IPS-NIHi11 (cell line): ENCODE measurements at regions not wholly inside any gene's neighbourhood (a gene's known extent, or its start where the extent isn't known, plus 50 kb on each side); places are given as distances from the start of the nearest gene placed in this dataset.

Experiments used
- DNase-seq: peaks from one replicate; pipeline ENCODE4 v3.0.0; 2012; ENCODE audit warnings: mixed read lengths, low spot score

DNA sequence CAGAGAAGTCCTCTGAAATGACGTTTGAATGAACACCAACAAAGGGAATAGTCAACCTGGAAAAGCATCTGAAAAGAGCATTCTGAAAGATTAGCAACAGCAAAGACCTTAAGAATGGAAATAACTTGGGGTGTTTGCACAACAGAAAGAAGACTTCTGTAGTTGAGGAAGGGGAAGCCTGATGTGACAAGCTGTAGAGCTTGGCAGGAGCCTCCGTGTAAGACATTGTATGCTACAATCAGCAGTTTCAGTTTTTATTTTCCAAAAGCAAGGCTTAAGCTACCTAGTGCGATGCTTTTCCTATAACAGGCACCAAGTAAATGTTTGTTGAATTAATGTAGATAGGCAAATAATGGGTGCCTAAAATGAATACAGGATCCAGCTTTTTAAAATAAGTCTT lies 484.0 kb downstream of the SPRY1 start:
- DNase-seq: no peak

GRCh38 chr4:123884922-123885321 lies 488.3 kb downstream of the SPRY1 start:
- DNase-seq: no peak

DNA sequence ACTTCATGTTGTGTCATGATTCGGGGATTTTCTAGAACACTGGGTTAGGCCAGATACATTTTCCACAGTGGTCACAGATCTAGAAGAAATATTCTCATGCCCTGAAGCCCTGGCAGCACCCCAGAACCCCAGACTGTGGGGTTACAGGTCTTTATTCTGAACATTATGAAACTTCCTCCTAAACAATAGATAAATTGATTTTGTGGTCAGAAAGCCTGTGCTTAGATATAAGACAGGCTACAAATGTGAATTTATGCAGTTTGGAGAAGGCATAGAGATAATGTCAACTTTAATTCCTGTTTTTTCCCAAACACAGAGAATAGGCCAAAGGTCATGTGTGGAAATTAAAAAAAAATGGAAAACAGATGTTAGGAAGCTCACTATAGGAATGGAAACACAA lies 492.9 kb downstream of the SPRY1 start:
- no peak for DNase-seq

DNA sequence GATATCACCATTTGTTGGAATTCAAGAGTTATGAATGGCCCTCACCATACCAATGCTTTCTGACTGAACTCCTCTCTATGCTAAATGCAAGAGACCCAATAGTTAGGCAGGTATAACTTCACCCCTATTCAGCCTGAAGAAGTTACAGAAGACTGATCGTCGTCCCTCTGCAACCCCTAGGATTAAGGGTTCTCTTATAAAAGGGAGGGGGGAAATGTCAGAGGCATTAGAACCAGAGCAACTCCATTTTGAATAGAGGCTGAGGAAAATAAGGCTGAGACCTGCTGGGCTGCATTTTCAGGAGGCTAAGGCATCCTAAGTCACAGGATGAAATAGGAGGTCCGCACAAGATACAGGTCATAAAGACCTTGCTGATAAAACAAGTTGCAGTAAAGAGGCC lies 494.3 kb downstream of the SPRY1 start:
- DNase-seq: no peak

DNA sequence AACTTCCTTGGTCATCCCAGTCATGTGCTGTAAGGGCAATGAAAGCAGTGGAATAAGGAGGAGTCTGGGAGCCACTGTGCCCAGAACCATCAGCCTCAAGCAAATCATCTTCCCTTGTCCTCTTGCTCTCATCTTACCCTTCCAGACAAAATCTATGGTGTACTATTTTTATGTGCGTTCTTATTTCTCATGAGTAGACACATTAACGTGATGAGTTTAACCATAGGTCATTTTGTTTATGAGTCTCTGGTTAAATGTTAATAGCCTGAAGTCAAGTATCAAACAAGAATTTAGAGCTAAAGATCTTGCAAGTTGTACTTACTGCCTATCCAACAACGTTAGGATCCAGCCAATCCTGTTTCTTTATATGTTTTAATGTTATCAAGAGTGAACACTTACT lies 495.3 kb downstream of the SPRY1 start:
- DNase-seq: no peak

DNA sequence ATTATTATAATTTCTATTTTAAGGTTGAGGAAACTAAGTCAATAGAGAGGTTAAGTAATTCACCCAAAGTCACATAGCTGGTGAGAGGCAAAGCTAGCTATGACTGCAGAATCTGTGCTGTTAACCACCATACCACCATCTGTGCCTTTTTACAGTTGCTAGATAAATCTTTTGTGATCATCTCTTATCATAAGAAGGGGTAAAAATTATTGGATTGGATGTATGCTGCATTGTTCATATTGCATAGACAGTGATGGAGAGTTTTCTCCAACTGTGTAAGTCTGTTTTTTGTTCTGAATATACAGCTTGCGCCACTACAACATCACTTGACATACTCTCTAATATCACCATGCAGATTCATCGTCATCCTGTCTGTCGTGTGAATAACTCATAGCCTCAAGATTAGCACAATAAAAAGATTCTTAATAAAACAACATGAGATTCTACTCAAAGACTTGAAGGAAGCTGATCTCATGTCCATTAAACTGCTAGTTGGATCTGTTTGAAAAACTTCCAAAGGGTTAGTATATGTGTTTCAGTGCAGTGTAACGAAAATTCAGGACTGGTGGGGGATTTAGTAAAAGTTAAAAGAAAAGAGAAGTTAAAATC lies 495.9 kb downstream of the SPRY1 start:
- no peak for DNase-seq

- no peak for DNase-seq
Measured at GRCh38 chr4:123893011-123893981, 496.7 kb downstream of the SPRY1 start.

GRCh38 chr4:123896446-123897071 lies 500.0 kb downstream of the SPRY1 start:
- no peak for DNase-seq

DNA sequence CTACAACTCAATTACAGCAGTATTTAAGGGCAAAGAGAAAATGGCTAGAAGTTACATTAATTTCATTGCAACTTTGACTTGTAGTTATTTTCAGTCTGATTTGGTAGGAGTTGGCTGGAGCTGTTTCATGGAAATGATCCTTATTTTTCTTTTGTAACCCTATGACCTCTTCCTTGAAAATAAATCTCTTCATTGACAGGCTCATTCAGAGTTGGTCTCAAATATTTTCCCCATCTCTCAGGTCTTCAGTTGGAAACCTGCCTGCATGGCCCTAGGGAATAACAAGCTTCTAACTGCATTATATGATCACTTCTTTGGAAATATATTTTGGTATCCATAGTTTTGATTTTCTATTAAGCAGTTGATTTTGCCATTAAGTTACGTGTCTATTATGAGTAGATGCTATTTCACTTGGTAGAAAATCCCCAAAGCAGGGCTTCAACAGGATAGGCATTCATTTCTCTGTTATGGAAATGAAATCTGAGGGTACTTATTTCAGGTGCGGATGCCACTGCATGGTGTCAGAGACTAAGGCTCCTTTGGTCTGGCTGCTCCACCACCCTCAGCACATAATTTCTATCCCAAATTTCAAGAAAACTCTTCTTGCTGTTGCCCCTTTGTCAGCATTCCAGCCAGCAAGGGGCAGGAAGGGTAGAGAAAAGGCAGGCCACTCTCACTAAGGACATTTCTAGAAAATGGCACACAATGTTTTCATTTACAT lies 502.5 kb downstream of the SPRY1 start:
- DNase-seq: no peak

GRCh38 chr4:123904882-123905281 lies 508.3 kb downstream of the SPRY1 start:
- no peak for DNase-seq

GRCh38 chr4:123913598-123913997 lies 517.0 kb downstream of the SPRY1 start:
- DNase-seq: no peak

- DNase-seq: no peak
Measured at GRCh38 chr4:123916821-123917220, 520.2 kb downstream of the SPRY1 start.

- DNase-seq: no peak
Measured at GRCh38 chr4:123919576-123920098, 523.0 kb downstream of the SPRY1 start.

DNA sequence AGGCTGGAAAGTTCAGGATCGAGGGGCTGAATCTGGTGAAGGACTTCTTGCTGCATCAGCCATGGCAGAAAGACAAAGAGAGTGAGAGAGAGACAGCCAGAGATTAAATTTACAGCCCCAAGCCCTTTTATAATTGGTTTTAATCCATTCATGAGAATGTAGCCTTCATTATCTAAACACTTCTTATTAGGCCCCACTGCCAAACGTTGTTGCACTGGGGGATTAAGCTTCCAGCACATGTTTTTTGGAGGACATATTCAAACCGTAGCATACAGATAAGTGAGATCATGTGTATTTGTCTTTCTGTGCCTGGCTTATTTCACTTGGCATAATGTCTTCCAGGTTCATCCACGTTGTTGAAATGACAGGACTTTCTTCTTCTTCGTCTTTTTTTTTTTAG lies 524.7 kb downstream of the SPRY1 start:
- DNase-seq: no peak

DNA sequence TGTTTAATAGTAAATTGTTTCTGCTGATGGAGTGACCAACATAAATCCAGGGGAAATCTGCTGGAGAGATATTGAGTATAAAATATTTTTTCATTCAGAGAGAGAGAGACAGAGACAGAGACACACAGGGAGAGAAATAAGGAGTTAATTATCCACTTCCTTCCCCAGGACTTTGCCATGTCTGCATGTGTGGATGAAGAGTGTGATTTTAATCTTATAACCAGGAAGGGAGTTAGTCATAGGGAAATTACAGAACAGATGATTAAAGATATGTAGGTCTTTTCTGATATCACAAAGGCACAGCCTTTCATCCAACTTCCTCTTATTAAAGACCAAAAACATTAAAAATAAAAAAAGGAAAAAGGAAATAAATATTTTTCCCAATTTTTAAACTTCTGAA lies 526.3 kb downstream of the SPRY1 start:
- no peak for DNase-seq

DNA sequence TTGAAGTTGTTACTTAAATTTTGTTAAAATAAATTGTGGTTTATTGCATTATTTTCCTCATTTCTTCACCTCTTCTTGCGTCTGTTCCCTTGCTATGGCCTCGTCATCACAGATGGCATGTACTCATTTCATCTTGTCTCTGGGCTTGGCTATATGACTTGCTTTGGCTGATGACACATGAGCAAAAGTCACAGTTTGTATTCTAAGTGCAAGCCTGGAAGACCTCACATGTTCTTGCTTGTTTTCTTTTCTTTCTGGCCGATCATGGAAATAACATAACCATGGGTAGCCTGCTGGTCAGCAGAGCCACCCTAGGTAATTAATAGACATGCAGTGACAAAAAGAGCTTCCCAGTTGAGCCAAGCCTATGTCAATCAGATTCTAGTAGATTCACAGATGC lies 527.9 kb downstream of the SPRY1 start:
- DNase-seq: no peak

DNA sequence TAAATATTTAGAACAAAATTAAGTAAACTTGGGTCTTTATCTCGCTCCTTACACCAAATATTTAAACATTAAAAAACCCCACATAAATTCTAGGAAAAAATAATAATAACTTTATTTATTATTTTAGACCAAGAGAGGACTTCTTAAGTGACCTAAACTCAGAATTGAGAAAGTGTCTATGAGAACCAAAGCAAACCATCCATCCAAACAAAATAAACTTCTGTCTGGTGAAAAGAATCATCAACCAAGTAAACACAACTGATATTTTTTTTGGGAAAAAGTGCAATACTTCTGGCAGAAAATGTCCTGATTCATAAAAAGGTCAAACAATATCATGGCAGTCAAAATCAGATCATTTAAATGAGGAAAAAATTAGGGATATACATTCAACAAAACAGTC lies 533.0 kb downstream of the SPRY1 start:
- no peak for DNase-seq

DNA sequence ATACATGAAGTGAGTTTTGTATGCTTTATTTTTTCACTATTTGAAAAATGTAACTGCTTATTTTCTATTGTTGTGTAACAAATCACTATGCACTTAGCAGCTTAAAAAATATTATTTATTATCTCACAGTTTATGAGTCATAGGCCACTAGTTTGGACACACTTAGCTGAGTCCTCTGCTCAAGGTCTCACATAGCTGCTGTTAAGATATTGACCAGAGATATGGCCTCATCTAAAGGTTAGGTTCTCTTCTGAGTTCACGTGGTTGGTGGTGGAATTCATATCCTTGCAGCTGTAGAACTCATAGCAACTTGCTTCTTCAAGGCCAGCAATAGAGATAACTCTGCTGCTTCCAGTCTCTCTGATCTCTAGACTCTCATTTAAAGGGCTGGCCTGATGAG lies 534.4 kb downstream of the SPRY1 start:
- DNase-seq: no peak

DNA sequence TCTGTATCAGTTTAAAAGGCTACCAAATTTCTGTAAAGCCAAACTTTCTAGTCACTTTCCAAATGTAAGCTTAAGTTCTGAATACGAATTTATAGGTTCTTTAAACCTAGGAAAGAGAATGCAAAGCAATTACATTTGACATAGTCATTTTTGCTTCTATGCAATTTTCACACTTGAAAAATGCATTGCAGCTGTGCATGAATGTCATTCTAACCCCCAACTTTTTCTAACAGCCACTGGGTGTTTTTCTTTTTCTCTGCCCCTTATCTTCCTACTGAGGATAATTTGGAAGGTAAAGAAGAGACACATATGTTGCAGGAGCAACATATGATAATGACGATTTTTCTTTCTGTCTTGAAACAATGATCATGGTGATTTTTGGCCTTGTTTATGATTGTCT lies 537.5 kb downstream of the SPRY1 start:
- DNase-seq: no peak

GRCh38 chr4:123936621-123937043 lies 540.0 kb downstream of the SPRY1 start:
- no peak for DNase-seq

- DNase-seq: no peak
Measured at GRCh38 chr4:123937581-123937980, 541.0 kb downstream of the SPRY1 start.

DNA sequence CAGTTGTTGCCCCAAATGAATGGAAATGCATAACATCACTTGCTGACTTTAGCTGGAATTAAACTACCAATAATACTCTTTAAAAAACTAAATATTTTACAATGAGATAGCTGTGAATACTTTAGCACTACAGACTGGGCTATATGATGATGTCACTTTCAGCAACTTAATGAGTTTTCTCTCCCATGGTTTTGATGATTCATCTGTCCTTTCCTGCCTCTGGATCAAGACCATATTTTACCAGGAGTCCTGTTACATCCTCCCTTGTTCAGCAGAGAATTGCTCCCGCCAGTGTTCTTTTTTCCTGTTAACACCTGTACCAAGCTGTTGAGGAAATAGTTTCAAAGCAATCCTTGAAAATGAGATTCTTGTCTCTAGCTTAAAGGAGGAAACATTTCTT lies 543.0 kb downstream of the SPRY1 start:
- peak; percentile 17 for DNase-seq
